ENCODE measurements at regions not wholly inside any gene's neighbourhood (a gene's known extent, or its start where the extent isn't known, plus 50 kb on each side); places are given as distances from the start of the nearest gene placed in this dataset.

GRCh38 chr2:67534745-67535144 lies 137.6 kb downstream of the ETAA1 start:
- no peaks in the 10 kb centered on the region for H3K36me3 Mint-ChIP-seq (ENCODE audit: low read depth)
- no peaks in the 10 kb centered on the region for H3K27me3 Mint-ChIP-seq
- intact Hi-C loops (cut with micrococcal nuclease) = no loop called here
- H3K27ac Mint-ChIP-seq = no peak overlapping the region
- no peak for DNase-seq
- H3K4me1 Mint-ChIP-seq = no peaks in the 10 kb centered on the region
- H3K4me3 Mint-ChIP-seq = no peak overlapping the region
- peaks cover 8% of the 10 kb centered on the region for H3K9me3 Mint-ChIP-seq

DNA sequence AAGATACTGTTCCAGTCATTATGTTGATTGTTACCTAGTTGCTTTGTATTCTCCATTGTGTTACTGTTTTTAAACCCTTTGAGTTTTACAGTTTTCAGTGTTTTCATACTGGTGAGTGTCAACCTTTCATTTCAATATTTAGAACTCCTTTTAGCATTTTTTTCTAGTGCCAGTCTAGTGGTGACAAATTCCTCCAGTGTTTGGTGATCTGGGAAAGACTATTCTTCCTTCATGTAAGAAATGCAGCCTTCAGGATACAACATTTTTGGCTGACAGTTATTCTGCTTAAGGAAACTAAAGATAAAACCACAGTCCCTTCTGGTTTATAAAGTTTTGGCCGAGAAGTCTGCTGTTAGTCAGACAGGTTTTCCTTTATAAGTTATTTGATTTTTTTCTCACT lies 143.8 kb downstream of the ETAA1 start:
- DNase-seq = no peak
- intact Hi-C loops (cut with micrococcal nuclease) = no loop called here
- Mint-ChIP-seq H3K27ac (no peak overlapping the region), H3K36me3 (ENCODE audit: low read depth) (no peaks in the 10 kb centered on the region), H3K27me3 (no peaks in the 10 kb centered on the region), H3K4me1 (no peaks in the 10 kb centered on the region), H3K9me3 (peaks cover 14% of the 10 kb centered on the region), H3K4me3 (no peak overlapping the region)

- intact Hi-C loops (cut with micrococcal nuclease) = no loop called here
- no peak overlapping the region for H3K27ac Mint-ChIP-seq
- H3K9me3 Mint-ChIP-seq = peaks cover 9% of the 10 kb centered on the region
- DNase-seq = no peak
- H3K4me1 Mint-ChIP-seq = no peaks in the 10 kb centered on the region
- H3K4me3 Mint-ChIP-seq = no peak overlapping the region
- H3K36me3 Mint-ChIP-seq (ENCODE audit: low read depth) = no peaks in the 10 kb centered on the region
- no peaks in the 10 kb centered on the region for H3K27me3 Mint-ChIP-seq
Observed at GRCh38 chr2:67544286-67544685, 147.2 kb downstream of the ETAA1 start.

DNA sequence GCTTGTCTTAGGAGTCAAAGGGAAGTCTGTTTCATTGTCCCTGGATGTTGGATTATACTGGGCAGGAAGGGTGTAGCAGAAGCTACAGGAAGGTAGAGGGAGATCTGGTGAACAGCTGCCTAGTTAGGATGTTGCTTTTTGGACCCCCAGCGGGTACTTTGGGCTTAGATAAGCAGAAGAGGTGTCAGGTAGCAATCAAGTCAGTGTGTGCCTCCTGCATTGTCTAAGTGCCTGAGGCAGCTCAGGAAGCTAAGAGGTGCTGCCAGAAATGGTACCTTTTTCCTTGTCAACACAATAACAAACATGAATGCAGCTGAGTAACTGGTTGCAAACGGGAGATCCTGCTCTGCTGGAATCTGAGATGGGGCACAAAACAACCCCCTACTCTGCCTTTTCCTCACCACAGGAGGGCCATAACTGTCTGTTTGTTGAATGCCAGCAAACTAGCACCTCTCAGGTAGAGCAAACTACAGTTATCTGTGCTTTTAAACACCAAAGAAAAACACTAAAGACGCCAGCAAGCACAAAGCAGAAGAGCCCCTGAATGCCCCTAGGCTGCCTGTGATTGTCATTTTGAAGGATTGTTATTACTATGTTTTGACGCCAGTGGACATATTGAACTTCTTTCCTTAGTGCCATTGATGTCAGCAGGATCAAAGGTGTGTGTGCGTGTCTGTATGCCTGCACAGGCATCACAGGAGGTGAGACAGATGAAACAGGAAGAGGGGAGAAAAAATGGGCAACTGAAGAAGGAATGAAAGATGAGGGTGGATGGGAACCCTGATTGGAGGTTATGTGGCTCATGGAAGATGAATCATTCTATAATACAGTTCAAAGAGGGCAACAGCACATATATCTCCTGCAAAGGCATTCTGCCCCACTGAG lies 151.4 kb downstream of the ETAA1 start:
- H3K4me1 Mint-ChIP-seq = no peaks in the 10 kb centered on the region
- no peaks in the 10 kb centered on the region for H3K36me3 Mint-ChIP-seq (ENCODE audit: low read depth)
- H3K27me3 Mint-ChIP-seq = no peaks in the 10 kb centered on the region
- H3K9me3 Mint-ChIP-seq = peaks cover 9% of the 10 kb centered on the region
- intact Hi-C loops (cut with micrococcal nuclease) = no loop called here
- no peak overlapping the region for H3K4me3 Mint-ChIP-seq
- DNase-seq = no peak
- H3K27ac Mint-ChIP-seq = no peak overlapping the region

- H3K27ac Mint-ChIP-seq = no peak overlapping the region
Observed at GRCh38 chr2:67559156-67559555, 162.0 kb downstream of the ETAA1 start.

DNA sequence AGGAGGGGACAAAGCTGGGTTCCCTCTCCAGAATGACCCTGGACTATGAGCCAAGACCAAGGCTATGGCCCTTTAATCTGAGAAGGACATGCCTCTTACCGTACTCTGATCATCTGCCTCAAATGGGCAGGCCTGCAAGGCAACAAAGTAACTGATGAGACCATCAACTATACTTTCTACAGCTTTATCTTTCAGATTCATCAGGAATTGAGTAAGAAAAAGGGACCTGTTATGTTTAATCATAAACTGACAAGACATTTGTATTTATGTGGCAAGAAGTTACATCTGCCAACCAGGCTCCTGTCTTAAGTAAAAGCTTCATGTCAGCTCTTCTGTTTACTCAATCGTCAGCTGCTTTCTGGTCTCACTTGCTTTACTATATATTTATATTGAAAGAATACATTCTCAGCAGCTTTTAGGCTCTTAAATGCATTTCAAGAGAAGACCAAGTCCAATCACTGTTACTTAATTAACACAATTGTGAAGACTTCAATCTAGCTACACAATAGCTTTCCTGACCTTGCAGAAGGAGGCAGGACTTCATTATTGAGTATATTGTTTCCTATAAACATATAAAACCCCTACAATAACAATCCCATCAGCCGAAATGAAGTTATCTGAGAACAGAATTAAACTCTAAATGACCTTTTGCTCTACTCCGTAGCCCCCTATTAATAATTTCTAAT lies 163.8 kb downstream of the ETAA1 start:
- Mint-ChIP-seq H3K36me3 (ENCODE audit: low read depth) (no peaks in the 10 kb centered on the region), H3K9me3 (peaks cover 5% of the 10 kb centered on the region), H3K4me3 (no peak overlapping the region), H3K27me3 (no peaks in the 10 kb centered on the region), H3K27ac (no peak overlapping the region), H3K4me1 (no peaks in the 10 kb centered on the region)
- intact Hi-C loops (cut with micrococcal nuclease) = no loop called here
- DNase-seq = no peak

More at GRCh38 chr2:67559156-67559555, 162.0 kb downstream of the ETAA1 start:
- Mint-ChIP-seq H3K9me3 (peaks cover 5% of the 10 kb centered on the region), H3K36me3 (ENCODE audit: low read depth) (no peaks in the 10 kb centered on the region), H3K4me1 (no peaks in the 10 kb centered on the region), H3K27me3 (no peaks in the 10 kb centered on the region), H3K4me3 (no peak overlapping the region)
- DNase-seq = no peak
- intact Hi-C loops (cut with micrococcal nuclease) = no loop called here

DNA sequence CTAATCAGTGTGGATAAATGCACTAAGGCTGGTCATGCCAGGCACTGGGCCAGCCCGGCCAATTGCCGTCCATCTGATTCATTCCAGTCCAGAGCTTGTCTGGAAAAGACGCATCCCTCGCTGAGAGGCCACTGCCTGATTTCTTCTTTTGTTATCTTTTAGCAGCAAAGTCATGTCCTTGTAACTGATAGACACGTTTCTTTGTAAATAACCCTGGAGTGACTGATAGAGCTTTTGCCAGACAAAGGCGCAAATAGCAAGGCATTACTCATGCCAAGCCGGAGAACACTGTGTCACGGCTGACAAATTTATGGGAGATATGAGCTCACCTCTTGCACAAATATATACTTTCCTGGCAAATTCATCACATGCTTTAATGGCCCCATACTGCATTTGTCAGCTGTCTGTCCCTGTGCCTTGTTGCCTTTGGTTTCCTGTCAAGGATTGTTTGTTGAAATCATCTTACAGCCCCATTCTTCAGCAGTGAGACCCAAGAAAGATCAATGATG lies 164.4 kb downstream of the ETAA1 start:
- Mint-ChIP-seq H3K4me3 (no peak overlapping the region), H3K36me3 (ENCODE audit: low read depth) (no peaks in the 10 kb centered on the region), H3K4me1 (no peaks in the 10 kb centered on the region), H3K27me3 (no peaks in the 10 kb centered on the region), H3K9me3 (peaks cover 5% of the 10 kb centered on the region), H3K27ac (no peak overlapping the region)
- intact Hi-C loops (cut with micrococcal nuclease) = no loop called here
- DNase-seq = no peak

DNA sequence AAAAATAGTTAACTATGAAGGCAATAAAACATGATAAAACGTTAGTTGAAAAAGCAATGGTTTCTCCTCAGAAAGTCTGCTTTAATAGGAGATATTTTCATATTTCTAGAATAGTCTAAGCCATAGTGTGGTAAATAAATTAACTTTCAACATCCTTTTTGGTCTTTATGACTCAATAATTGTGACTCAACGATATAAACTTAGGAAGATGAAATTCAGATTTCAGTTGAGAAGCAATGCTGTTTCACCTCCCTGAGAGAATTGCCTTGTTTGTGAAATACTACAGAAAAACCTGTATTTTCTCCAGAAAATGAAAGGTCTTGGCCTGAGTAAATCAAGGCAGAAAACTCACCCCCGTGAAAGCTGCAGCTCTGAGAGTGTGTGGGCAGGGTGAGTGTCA lies 166.9 kb downstream of the ETAA1 start:
- H3K27me3 Mint-ChIP-seq = no peaks in the 10 kb centered on the region
- no peaks in the 10 kb centered on the region for H3K4me1 Mint-ChIP-seq
- no peak for DNase-seq
- H3K27ac Mint-ChIP-seq = no peak overlapping the region
- intact Hi-C loops (cut with micrococcal nuclease) = no loop called here
- H3K4me3 Mint-ChIP-seq = no peak overlapping the region
- H3K36me3 Mint-ChIP-seq (ENCODE audit: low read depth) = no peaks in the 10 kb centered on the region
- H3K9me3 Mint-ChIP-seq = no peaks in the 10 kb centered on the region

DNA sequence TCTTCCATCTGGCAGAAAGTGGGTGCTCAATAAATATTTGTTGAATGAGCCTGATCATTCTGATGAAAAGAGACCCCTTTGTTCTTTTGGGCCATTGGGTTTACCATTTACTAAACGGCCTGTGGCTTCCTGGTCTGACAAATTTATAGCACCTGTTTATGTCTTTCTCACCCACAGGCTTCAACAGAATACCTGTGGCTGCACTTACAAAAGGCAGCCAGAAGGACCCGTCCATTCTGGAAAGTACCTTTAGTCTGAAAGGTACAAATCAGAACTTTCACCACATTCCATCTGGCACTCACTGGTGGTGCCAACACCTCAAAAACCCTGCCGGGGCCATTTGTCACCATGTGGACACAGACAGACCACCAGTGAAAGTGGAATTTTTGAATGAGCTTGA lies 167.5 kb downstream of the ETAA1 start:
- intact Hi-C loops (cut with micrococcal nuclease) = no loop called here
- DNase-seq = no peak
- H3K36me3 Mint-ChIP-seq (ENCODE audit: low read depth) = no peaks in the 10 kb centered on the region
- no peaks in the 10 kb centered on the region for H3K27me3 Mint-ChIP-seq
- H3K4me1 Mint-ChIP-seq = no peaks in the 10 kb centered on the region
- no peak overlapping the region for H3K4me3 Mint-ChIP-seq
- H3K27ac Mint-ChIP-seq = no peak overlapping the region
- no peaks in the 10 kb centered on the region for H3K9me3 Mint-ChIP-seq

- H3K9me3 Mint-ChIP-seq = no peaks in the 10 kb centered on the region
Observed at GRCh38 chr2:67565262-67565661, 168.1 kb downstream of the ETAA1 start.

DNA sequence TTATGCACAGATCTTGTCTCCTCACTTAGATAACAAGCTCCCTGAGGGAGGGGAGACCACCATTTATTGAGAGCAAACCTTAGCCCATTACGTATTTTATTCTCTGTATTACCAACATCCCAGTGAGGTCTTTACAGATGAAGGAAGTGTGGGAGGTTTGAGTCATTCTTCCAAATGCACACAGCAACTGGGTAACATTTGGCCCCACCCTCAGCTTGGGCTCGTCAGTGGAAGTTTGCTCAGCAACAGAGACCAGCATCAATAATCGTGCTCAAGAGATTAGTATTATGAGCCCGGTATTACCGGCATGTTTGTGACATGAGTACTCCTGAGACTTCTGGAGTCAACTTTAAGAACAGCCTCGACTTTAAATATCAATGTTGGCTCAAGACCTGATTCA lies 168.6 kb downstream of the ETAA1 start:
- no peak overlapping the region for H3K4me3 Mint-ChIP-seq
- intact Hi-C loops (cut with micrococcal nuclease) = no loop called here
- no peaks in the 10 kb centered on the region for H3K27me3 Mint-ChIP-seq
- no peak overlapping the region for H3K27ac Mint-ChIP-seq
- no peaks in the 10 kb centered on the region for H3K36me3 Mint-ChIP-seq (ENCODE audit: low read depth)
- H3K4me1 Mint-ChIP-seq = no peaks in the 10 kb centered on the region
- no peak for DNase-seq
- no peaks in the 10 kb centered on the region for H3K9me3 Mint-ChIP-seq

More at GRCh38 chr2:67565262-67565661, 168.1 kb downstream of the ETAA1 start:
- Mint-ChIP-seq H3K36me3 (ENCODE audit: low read depth) (no peaks in the 10 kb centered on the region), H3K27ac (no peak overlapping the region), H3K4me3 (no peak overlapping the region), H3K4me1 (no peaks in the 10 kb centered on the region), H3K27me3 (no peaks in the 10 kb centered on the region)
- DNase-seq = no peak
- intact Hi-C loops (cut with micrococcal nuclease) = no loop called here

GRCh38 chr2:67566285-67566684 lies 169.2 kb downstream of the ETAA1 start:
- DNase-seq = no peak
- H3K4me3 Mint-ChIP-seq = no peak overlapping the region
- H3K4me1 Mint-ChIP-seq = no peaks in the 10 kb centered on the region
- no peaks in the 10 kb centered on the region for H3K27me3 Mint-ChIP-seq
- no peak overlapping the region for H3K27ac Mint-ChIP-seq
- H3K36me3 Mint-ChIP-seq (ENCODE audit: low read depth) = no peaks in the 10 kb centered on the region
- H3K9me3 Mint-ChIP-seq = no peaks in the 10 kb centered on the region
- intact Hi-C loops (cut with micrococcal nuclease) = no loop called here

GRCh38 chr2:67566958-67567635 lies 170.0 kb downstream of the ETAA1 start:
- H3K4me3 Mint-ChIP-seq = no peak overlapping the region
- no peaks in the 10 kb centered on the region for H3K9me3 Mint-ChIP-seq
- no peaks in the 10 kb centered on the region for H3K4me1 Mint-ChIP-seq
- intact Hi-C loops (cut with micrococcal nuclease) = no loop called here
- DNase-seq = no peak
- H3K36me3 Mint-ChIP-seq (ENCODE audit: low read depth) = no peaks in the 10 kb centered on the region
- no peak overlapping the region for H3K27ac Mint-ChIP-seq
- H3K27me3 Mint-ChIP-seq = no peaks in the 10 kb centered on the region

DNA sequence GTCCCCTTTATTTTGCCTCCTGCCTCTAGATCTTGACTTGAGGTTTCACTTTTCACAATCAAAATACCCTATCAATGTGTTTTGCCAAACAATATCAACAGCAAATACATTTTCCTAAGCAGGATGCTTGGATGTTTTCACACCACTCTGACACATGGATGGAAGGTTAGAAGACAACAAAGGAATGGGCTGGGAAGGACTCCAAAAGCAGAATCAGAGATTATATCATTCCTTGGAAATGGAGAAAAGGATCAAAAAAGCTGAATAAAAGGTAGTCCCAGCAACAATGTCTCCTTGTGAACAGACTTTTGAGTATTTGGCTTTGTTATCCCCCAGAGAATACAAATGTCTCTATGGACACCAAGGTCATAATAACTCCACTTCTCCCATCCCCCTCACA lies 170.8 kb downstream of the ETAA1 start:
- intact Hi-C loops (cut with micrococcal nuclease) = no loop called here
- Mint-ChIP-seq H3K27me3 (no peaks in the 10 kb centered on the region), H3K9me3 (no peaks in the 10 kb centered on the region), H3K4me3 (no peak overlapping the region), H3K27ac (no peak overlapping the region), H3K36me3 (ENCODE audit: low read depth) (no peaks in the 10 kb centered on the region), H3K4me1 (no peaks in the 10 kb centered on the region)
- DNase-seq = no peak

All from activated CD4-positive, alpha-beta T cell treated with anti-CD3 and anti-CD28 coated beads, Interleukin-2, amount 10 ng/mL, durations not matched to agents 24 days and 14 days (primary cell).